GM12872 (cell line): ENCODE measurements at regions not wholly inside any gene's neighbourhood (a gene's known extent, or its start where the extent isn't known, plus 50 kb on each side); places are given as distances from the start of the nearest gene placed in this dataset.

Source experiments
- CTCF ChIP-seq: IDR thresholded peaks from 3 replicates; pipeline ENCODE4 v1.5.1; 2011; ENCODE audit warnings: low read depth, mild to moderate bottlenecking, low read length, moderate library complexity; ENCODE audit not compliant: insufficient read depth

- no peak for TF ChIP-seq CTCF
Measured at GRCh38 chr7:125512373-125512772, 582.7 kb upstream of the POT1 start.

GRCh38 chr7:125511310-125511709 lies 581.7 kb upstream of the POT1 start:
- TF ChIP-seq CTCF: no peak

- TF ChIP-seq CTCF: no peak
Measured at GRCh38 chr7:125506331-125506730, 576.7 kb upstream of the POT1 start.

GRCh38 chr7:125504848-125505247 lies 575.2 kb upstream of the POT1 start:
- TF ChIP-seq CTCF: no peak

- TF ChIP-seq CTCF: no peak
Measured at GRCh38 chr7:125495997-125496396, 566.4 kb upstream of the POT1 start.

- no peak for TF ChIP-seq CTCF
Measured at GRCh38 chr7:125492521-125492920, 562.9 kb upstream of the POT1 start.

- no peak for TF ChIP-seq CTCF
Measured at GRCh38 chr7:125491137-125491536, 561.5 kb upstream of the POT1 start.

- no peak for TF ChIP-seq CTCF
Measured at GRCh38 chr7:125490167-125490566, 560.5 kb upstream of the POT1 start.
